Neutrophil (primary cell): ENCODE measurements at regions not wholly inside any gene's neighbourhood (a gene's known extent, or its start where the extent isn't known, plus 50 kb on each side); places are given as distances from the start of the nearest gene placed in this dataset.

ENCODE experiments used
- H3K27ac ChIP-seq: fragments of 200-600 bp; sonication (generic); 2 replicates; pipeline ENCODE4 v1.5.1; 2016; ENCODE audit warnings: mild to moderate bottlenecking, moderate library complexity
- H3K27me3 ChIP-seq: fragments of 200-600 bp; sonication (generic); 2 replicates; pipeline ENCODE4 v1.6.0; 2016; ENCODE audit warnings: mild to moderate bottlenecking
- H3K36me3 ChIP-seq: fragments of 200-600 bp; sonication (generic); 2 replicates; pipeline ENCODE4 v1.5.1; 2017
- H3K4me1 ChIP-seq, 2 experiments: fragments of 200-600 bp in 1 of 2; sonication (generic) in 1 of 2; 1 replicate in 1 of 2; 2 replicates in 1 of 2; pipeline versions ENCODE4 v1.5.1 to v1.6.1; 2013 to 2016; ENCODE audit warnings: low read depth in 1 of 2, low read length in 1 of 2, mild to moderate bottlenecking in 1 of 2, moderate library complexity in 1 of 2; ENCODE audit not compliant: control insufficient read depth in 1 of 2, insufficient read depth in 1 of 2
- H3K4me3 ChIP-seq, 2 experiments: fragments of 200-600 bp in 1 of 2; sonication (generic) in 1 of 2; 1 replicate in 1 of 2; 2 replicates in 1 of 2; pipeline ENCODE4 v1.5.1; 2013 to 2016; ENCODE audit warnings: low read depth in 1 of 2, low read length in 1 of 2, mild to moderate bottlenecking in 1 of 2, moderate library complexity in 1 of 2
- H3K9me3 ChIP-seq: fragments of 200-600 bp; sonication (generic); 2 replicates; pipeline ENCODE4 v1.5.1; 2016
- TF ChIP-seq, protein P1 (sequence below): fragments of 200-600 bp; sonication (generic); IDR thresholded peaks from 2 replicates; pipeline ENCODE4 v1.5.1; 2016; ENCODE audit warnings: antibody characterized with exemption

DNA sequence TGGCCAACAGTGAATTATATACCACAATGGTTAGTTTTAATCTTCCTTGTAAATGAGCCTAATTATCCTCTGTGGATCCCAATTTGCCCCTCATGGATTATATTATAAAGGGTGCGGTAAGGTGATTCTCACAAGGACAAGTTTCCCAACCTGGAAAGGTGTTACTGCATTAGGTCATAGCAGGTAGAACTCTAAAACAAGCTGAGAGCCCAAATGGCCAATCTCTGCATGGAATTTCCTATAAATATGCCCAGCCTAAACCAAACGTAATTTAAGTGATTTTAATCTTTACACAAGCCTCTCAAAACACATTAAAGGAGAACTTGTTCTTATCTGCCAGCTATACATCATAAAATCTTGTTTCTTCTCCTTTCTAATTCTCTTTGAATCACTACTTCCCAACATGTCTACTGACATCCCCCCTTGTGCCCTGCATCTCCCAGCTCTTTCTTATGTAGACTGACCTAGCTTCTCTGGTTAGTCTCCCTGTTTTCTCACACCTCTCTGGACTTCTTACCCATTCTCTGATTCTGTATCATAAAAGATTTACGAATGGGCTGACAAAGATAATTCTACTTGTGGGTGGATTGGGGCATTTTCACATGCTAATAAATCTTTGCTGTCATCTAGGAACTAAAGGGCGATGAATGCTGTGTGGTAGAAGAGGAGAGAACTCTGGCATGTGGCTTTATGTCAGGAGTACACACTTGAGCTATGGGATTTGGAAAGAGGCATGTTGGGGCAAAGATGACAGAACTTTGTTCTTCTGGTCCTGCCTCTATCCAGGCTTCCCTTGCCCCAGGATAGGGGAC is 94.3 kb upstream of the PGRMC2 start:
- no peak overlapping the region for H3K4me3 ChIP-seq
- no peaks in the 10 kb centered on the region for H3K9me3 ChIP-seq
- TF ChIP-seq, protein P1, sequence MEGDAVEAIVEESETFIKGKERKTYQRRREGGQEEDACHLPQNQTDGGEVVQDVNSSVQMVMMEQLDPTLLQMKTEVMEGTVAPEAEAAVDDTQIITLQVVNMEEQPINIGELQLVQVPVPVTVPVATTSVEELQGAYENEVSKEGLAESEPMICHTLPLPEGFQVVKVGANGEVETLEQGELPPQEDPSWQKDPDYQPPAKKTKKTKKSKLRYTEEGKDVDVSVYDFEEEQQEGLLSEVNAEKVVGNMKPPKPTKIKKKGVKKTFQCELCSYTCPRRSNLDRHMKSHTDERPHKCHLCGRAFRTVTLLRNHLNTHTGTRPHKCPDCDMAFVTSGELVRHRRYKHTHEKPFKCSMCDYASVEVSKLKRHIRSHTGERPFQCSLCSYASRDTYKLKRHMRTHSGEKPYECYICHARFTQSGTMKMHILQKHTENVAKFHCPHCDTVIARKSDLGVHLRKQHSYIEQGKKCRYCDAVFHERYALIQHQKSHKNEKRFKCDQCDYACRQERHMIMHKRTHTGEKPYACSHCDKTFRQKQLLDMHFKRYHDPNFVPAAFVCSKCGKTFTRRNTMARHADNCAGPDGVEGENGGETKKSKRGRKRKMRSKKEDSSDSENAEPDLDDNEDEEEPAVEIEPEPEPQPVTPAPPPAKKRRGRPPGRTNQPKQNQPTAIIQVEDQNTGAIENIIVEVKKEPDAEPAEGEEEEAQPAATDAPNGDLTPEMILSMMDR: no peak
- H3K27ac ChIP-seq: no peak overlapping the region
- no peaks in the 10 kb centered on the region for H3K4me1 ChIP-seq
- no peaks in the 10 kb centered on the region for H3K27me3 ChIP-seq
- H3K36me3 ChIP-seq: no peaks in the 10 kb centered on the region

DNA sequence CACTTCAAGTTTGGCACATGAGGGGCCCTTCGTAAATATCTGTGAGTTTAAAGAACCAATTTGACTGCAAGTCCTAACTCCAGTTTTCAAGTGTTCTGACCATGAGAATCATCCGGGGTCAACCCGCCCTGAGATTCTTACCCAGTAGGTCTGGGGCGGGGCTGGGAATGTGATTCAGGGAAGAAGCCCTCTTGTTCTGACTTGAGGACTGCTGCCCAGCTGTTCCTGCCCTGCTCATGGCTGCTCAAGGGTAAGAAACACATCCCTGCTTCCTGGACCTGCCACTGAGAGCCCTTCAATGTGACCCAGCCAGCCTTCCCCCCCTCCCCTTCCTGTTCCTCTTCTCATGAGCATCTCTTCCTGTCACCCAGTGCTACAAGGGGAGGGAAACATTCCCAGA is 92.7 kb upstream of the PGRMC2 start:
- Histone ChIP-seq H3K9me3 (no peaks in the 10 kb centered on the region), H3K4me1 (no peaks in the 10 kb centered on the region), H3K4me3 (no peak overlapping the region), H3K27me3 (no peaks in the 10 kb centered on the region), H3K27ac (no peak overlapping the region), H3K36me3 (no peaks in the 10 kb centered on the region)
- TF ChIP-seq, protein P1: no peak

DNA sequence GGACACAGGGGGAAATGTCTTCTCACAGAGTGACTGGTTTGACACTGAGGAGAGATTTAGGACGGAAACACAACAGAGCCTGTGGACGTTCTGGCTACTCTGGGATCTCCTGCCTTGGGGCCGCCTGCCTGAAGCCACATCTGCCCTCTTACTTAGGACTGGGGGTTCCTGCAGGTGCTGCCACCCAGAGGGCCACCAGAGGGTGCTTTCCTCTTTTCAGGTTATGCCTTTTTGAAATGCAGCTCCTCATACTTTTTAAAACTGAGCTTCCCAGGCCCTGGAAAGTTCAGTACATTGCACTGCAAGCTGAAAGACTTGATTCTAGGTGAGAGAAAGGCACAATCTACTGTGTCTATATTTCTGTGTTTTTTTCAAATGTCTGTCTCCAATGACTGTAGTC is 92.2 kb upstream of the PGRMC2 start:
- no peaks in the 10 kb centered on the region for H3K9me3 ChIP-seq
- H3K27ac ChIP-seq: no peak overlapping the region
- no peaks in the 10 kb centered on the region for H3K27me3 ChIP-seq
- H3K4me3 ChIP-seq: no peak overlapping the region
- H3K36me3 ChIP-seq: no peaks in the 10 kb centered on the region
- H3K4me1 ChIP-seq: no peaks in the 10 kb centered on the region
- TF ChIP-seq, protein P1: no peak

DNA sequence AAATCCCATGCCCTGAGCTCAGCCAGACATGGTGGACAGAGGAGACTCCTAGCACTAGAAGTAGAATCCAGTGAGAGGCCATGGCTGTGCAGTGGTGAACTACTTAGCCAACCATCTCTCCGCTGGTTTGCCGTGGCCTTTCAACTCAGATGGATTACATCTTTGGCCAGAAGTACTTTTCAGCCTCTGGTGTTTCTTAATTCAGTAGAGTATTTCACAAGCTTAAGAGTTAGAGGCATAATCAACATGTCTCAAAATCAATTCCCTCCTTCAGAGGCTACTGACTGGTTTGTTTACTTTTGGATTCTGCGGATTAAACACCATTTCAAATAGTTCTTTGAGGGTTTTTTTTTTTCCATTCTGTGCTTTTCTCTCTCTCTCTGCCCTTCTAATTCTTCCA is 91.1 kb upstream of the PGRMC2 start:
- H3K27me3 ChIP-seq: no peaks in the 10 kb centered on the region
- TF ChIP-seq, protein P1: no peak
- no peaks in the 10 kb centered on the region for H3K36me3 ChIP-seq
- H3K4me3 ChIP-seq: no peak overlapping the region
- H3K27ac ChIP-seq: no peak overlapping the region
- H3K9me3 ChIP-seq: no peaks in the 10 kb centered on the region
- H3K4me1 ChIP-seq: no peaks in the 10 kb centered on the region

DNA sequence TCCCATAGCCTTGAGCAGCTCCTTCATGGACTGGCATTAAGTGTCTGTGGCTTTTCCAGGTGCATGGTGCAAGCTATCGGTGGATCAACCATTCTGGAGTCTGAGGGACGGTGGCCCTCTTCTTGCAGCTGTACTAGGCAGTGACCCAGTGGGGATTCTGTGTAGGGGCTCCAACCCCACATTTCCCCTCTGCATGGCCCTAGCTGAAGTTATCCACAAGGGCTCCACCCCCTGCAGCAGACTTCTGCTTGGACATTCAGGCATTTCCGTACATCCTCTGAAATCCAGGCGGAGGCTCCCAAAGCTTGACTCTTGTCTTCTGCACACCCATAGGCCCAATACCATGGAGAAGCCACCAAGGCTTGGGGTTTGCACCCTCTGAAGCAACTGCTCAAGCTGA is 89.3 kb upstream of the PGRMC2 start:
- H3K36me3 ChIP-seq: no peaks in the 10 kb centered on the region
- no peaks in the 10 kb centered on the region for H3K27me3 ChIP-seq
- TF ChIP-seq, protein P1: no peak
- no peaks in the 10 kb centered on the region for H3K9me3 ChIP-seq
- no peak overlapping the region for H3K27ac ChIP-seq
- H3K4me1 ChIP-seq: no peaks in the 10 kb centered on the region
- H3K4me3 ChIP-seq: no peak overlapping the region
